GM19023 (cell line): ENCODE measurements at regions not wholly inside any gene's neighbourhood (a gene's known extent, or its start where the extent isn't known, plus 50 kb on each side); places are given as distances from the start of the nearest gene placed in this dataset.

ENCODE experiments used
- ATAC-seq: cut with Tn5 transposase; IDR thresholded peaks from one replicate; pipeline ENCODE4 v1.9.1; 2021; ENCODE audit warnings: mild to moderate bottlenecking, moderate library complexity; ENCODE audit not compliant: unreplicated experiment

- no peak for ATAC-seq
These were observed 99.1 kb upstream of the CCL2 start for GRCh38 chr17:34155947-34156346.

- no peak for ATAC-seq
These were observed 98.7 kb upstream of the CCL2 start for GRCh38 chr17:34156401-34156740.

- no peak for ATAC-seq
These were observed 98.1 kb upstream of the CCL2 start for GRCh38 chr17:34156741-34157589.

- no peak for ATAC-seq
These were observed 93.4 kb upstream of the CCL2 start for GRCh38 chr17:34161690-34162089.

GRCh38 chr17:34163123-34163522, 92.0 kb upstream of the CCL2 start:
- no peak for ATAC-seq

GRCh38 chr17:34163646-34164045, 91.4 kb upstream of the CCL2 start:
- ATAC-seq: no peak

GRCh38 chr17:34164837-34165236, 90.2 kb upstream of the CCL2 start:
- no peak for ATAC-seq

- no peak for ATAC-seq
These were observed 88.7 kb upstream of the CCL2 start for GRCh38 chr17:34166352-34166751.

GRCh38 chr17:34167354-34167753, 87.7 kb upstream of the CCL2 start:
- no peak for ATAC-seq

GRCh38 chr17:34168989-34169388, 86.1 kb upstream of the CCL2 start:
- no peak for ATAC-seq

GRCh38 chr17:34169496-34169895, 85.6 kb upstream of the CCL2 start:
- no peak for ATAC-seq

GRCh38 chr17:34171245-34171818, 83.8 kb upstream of the CCL2 start:
- ATAC-seq: no peak

- no peak for ATAC-seq
These were observed 82.6 kb upstream of the CCL2 start for GRCh38 chr17:34172390-34172918.

- no peak for ATAC-seq
These were observed 81.8 kb upstream of the CCL2 start for GRCh38 chr17:34173241-34173640.

- ATAC-seq: no peak
These were observed 80.6 kb upstream of the CCL2 start for GRCh38 chr17:34174496-34174895.

GRCh38 chr17:34176440-34176839, 78.6 kb upstream of the CCL2 start:
- no peak for ATAC-seq

- ATAC-seq: no peak
These were observed 77.4 kb upstream of the CCL2 start for GRCh38 chr17:34177642-34178041.

GRCh38 chr17:34178092-34178491, 77.0 kb upstream of the CCL2 start:
- ATAC-seq: no peak

- ATAC-seq: no peak
These were observed 72.9 kb upstream of the CCL2 start for GRCh38 chr17:34182036-34182803.

- ATAC-seq: no peak
These were observed 59.1 kb upstream of the CCL2 start for GRCh38 chr17:34195987-34196386.

GRCh38 chr17:34198519-34198918, 56.6 kb upstream of the CCL2 start:
- ATAC-seq: no peak

GRCh38 chr17:34199454-34199853, 55.6 kb upstream of the CCL2 start:
- ATAC-seq: no peak
